Progenitor cell of endocrine pancreas (in vitro differentiated cells): ENCODE measurements at regions not wholly inside any gene's neighbourhood (a gene's known extent, or its start where the extent isn't known, plus 50 kb on each side); places are given as distances from the start of the nearest gene placed in this dataset.

ENCODE experiments used
- DNase-seq: peaks from one replicate; pipeline ENCODE4 v3.0.0; 2021; ENCODE audit warnings: low spot score; ENCODE audit not compliant: unreplicated experiment
- H3K27ac Mint-ChIP-seq: 2 replicates; pipeline ENCODE4 v1.8.0; 2021; ENCODE audit warnings: mild to moderate bottlenecking, moderate library complexity, mixed read lengths
- H3K27me3 Mint-ChIP-seq: 2 replicates; pipeline ENCODE4 v1.8.0; 2021; ENCODE audit warnings: mixed read lengths
- H3K36me3 Mint-ChIP-seq: 2 replicates; pipeline ENCODE4 v1.8.0; 2022; ENCODE audit warnings: mixed read lengths; ENCODE audit not compliant: insufficient read depth
- H3K4me1 Mint-ChIP-seq: 2 replicates; pipeline ENCODE4 v1.8.0; 2021; ENCODE audit warnings: low read depth, mixed read lengths
- H3K4me3 Mint-ChIP-seq: 2 replicates; pipeline ENCODE4 v1.8.0; 2021; ENCODE audit warnings: low read depth, mild to moderate bottlenecking, moderate library complexity, mixed read lengths
- H3K9me3 Mint-ChIP-seq: 2 replicates; pipeline ENCODE4 v1.8.0; 2021; ENCODE audit warnings: low read depth, mixed read lengths
- TF ChIP-seq, protein P1 (sequence below): fragments of 200-600 bp; sonication (generic); IDR thresholded peaks from one replicate; pipeline ENCODE4 v1.5.0; 2021; ENCODE audit warnings: antibody characterized with exemption, mild to moderate bottlenecking; ENCODE audit not compliant: unreplicated experiment

GRCh38 chrX:46408553-46409407 is 136.4 kb downstream of the ZNF674 start:
- Mint-ChIP-seq H3K4me3 (no peak overlapping the region), H3K9me3 (peaks cover 5% of the 10 kb centered on the region), H3K4me1 (no peaks in the 10 kb centered on the region), H3K27ac (no peak overlapping the region), H3K27me3 (no peaks in the 10 kb centered on the region), H3K36me3 (no peaks in the 10 kb centered on the region)
- TF ChIP-seq, protein P1, sequence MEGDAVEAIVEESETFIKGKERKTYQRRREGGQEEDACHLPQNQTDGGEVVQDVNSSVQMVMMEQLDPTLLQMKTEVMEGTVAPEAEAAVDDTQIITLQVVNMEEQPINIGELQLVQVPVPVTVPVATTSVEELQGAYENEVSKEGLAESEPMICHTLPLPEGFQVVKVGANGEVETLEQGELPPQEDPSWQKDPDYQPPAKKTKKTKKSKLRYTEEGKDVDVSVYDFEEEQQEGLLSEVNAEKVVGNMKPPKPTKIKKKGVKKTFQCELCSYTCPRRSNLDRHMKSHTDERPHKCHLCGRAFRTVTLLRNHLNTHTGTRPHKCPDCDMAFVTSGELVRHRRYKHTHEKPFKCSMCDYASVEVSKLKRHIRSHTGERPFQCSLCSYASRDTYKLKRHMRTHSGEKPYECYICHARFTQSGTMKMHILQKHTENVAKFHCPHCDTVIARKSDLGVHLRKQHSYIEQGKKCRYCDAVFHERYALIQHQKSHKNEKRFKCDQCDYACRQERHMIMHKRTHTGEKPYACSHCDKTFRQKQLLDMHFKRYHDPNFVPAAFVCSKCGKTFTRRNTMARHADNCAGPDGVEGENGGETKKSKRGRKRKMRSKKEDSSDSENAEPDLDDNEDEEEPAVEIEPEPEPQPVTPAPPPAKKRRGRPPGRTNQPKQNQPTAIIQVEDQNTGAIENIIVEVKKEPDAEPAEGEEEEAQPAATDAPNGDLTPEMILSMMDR, result peak; percentile 84
- DNase-seq, result peak; percentile 48

- Mint-ChIP-seq H3K4me3 (no peak overlapping the region), H3K9me3 (peaks cover 1% of the 10 kb centered on the region), H3K4me1 (no peaks in the 10 kb centered on the region), H3K36me3 (no peaks in the 10 kb centered on the region), H3K27ac (no peak overlapping the region), H3K27me3 (no peaks in the 10 kb centered on the region)
- TF ChIP-seq, protein P1, result no peak
- DNase-seq, result no peak
Observed at GRCh38 chrX:46407753-46408130, 137.5 kb downstream of the ZNF674 start.

GRCh38 chrX:46407036-46407752 is 138.0 kb downstream of the ZNF674 start:
- Mint-ChIP-seq H3K36me3 (no peaks in the 10 kb centered on the region), H3K4me1 (no peaks in the 10 kb centered on the region), H3K27ac (no peak overlapping the region), H3K27me3 (no peaks in the 10 kb centered on the region), H3K4me3 (no peak overlapping the region), H3K9me3 (peaks cover 4% of the 10 kb centered on the region)
- no peak for DNase-seq
- TF ChIP-seq, protein P1, result no peak

- DNase-seq, result no peak
- Mint-ChIP-seq H3K36me3 (no peaks in the 10 kb centered on the region), H3K9me3 (peaks cover 14% of the 10 kb centered on the region), H3K27me3 (no peaks in the 10 kb centered on the region), H3K4me1 (peaks cover 2% of the 10 kb centered on the region), H3K27ac (no peak overlapping the region), H3K4me3 (no peak overlapping the region)
- TF ChIP-seq, protein P1, result no peak
Observed at GRCh38 chrX:46404774-46405173, 140.4 kb downstream of the ZNF674 start.

GRCh38 chrX:46400530-46401443 is 144.4 kb downstream of the ZNF674 start:
- Mint-ChIP-seq H3K4me3 (no peak overlapping the region), H3K4me1 (peaks cover 2% of the 10 kb centered on the region)

More at GRCh38 chrX:46400530-46401443, 144.4 kb downstream of the ZNF674 start:
- TF ChIP-seq, protein P1, result no peak
- peaks cover 2% of the 10 kb centered on the region for H3K36me3 Mint-ChIP-seq
- H3K27me3 Mint-ChIP-seq, result no peaks in the 10 kb centered on the region
- peaks cover 29% of the 10 kb centered on the region for H3K9me3 Mint-ChIP-seq
- H3K27ac Mint-ChIP-seq, result no peak overlapping the region
- DNase-seq, result no peak
